K562 (cell line): ENCODE measurements at regions not wholly inside any gene's neighbourhood (a gene's known extent, or its start where the extent isn't known, plus 50 kb on each side); places are given as distances from the start of the nearest gene placed in this dataset.

Experiments used
- BCOR ChIP-seq: fragments of 450-650 bp; IDR thresholded peaks from 2 replicates; pipeline ENCODE4 v1.6.1; 2016
- BDP1 ChIP-seq: IDR thresholded peaks from 3 replicates; pipeline ENCODE4 v1.6.1; 2011; ENCODE audit not compliant: insufficient read length, insufficient read depth
- C11orf30 ChIP-seq: fragments of 450-650 bp; IDR thresholded peaks from 2 replicates; pipeline ENCODE4 v1.6.1; 2016; ENCODE audit warnings: low read depth, mild to moderate bottlenecking
- CBX1 ChIP-seq: sonication (generic); IDR thresholded peaks from 2 replicates; pipeline ENCODE4 v1.6.1; 2016; ENCODE audit warnings: antibody characterized with exemption, low read depth, mild to moderate bottlenecking
- DPF2 ChIP-seq: fragments of 450-650 bp; IDR thresholded peaks from 2 replicates; pipeline ENCODE4 v1.6.1; 2016
- E2F3 ChIP-seq: fragments of 250-450 bp; sonication (Bioruptor Pico); IDR thresholded peaks from 2 replicates; pipeline ENCODE4 v1.4.0; 2020; ENCODE audit warnings: mild to moderate bottlenecking
- MAFK ChIP-seq: IDR thresholded peaks from 2 replicates; pipeline ENCODE4 v1.6.1; 2011; ENCODE audit warnings: low read length, improper control_type of control experiment
- MTA3 ChIP-seq: fragments of 450-650 bp; formaldehyde crosslinking; IDR thresholded peaks from 2 replicates; pipeline ENCODE4 v1.6.1; 2017; ENCODE audit warnings: mild to moderate bottlenecking, borderline replicate concordance
- SMAD1 ChIP-seq: fragments of 150-350 bp; IDR thresholded peaks from 2 replicates; pipeline ENCODE4 v1.6.1; 2014; ENCODE audit warnings: low read length, low read depth; ENCODE audit not compliant: partially characterized antibody
- ZBTB1 ChIP-seq: sonication (generic); formaldehyde crosslinking; IDR thresholded peaks from 2 replicates; pipeline ENCODE4 v1.8.1; 2023; ENCODE audit warnings: missing genetic modification reagents, low read depth, mild to moderate bottlenecking, borderline replicate concordance
- TF ChIP-seq, protein P1 (sequence below), 2 experiments: fragments of 450-650 bp in 1 of 2; sonication (generic) in 1 of 2; formaldehyde crosslinking in 1 of 2; IDR thresholded peaks; 2 replicates each; pipeline versions ENCODE4 v1.7.1 to v1.9.0; 2016 to 2022; ENCODE audit warnings: inconsistent platforms in 1 of 2, mild to moderate bottlenecking in 1 of 2, missing genetic modification reagents in 1 of 2
- TF ChIP-seq, protein P2 (sequence below), 2 experiments: IDR thresholded peaks; 2 replicates each; pipeline ENCODE4 v1.6.1; 2012; ENCODE audit warnings: improper control_type of control experiment in 2 of 2, low read depth in 2 of 2, low read length in 2 of 2, borderline replicate concordance in 1 of 2
- TF ChIP-seq, protein P3 (sequence below): fragments of 250-450 bp; sonication (Bioruptor Pico); IDR thresholded peaks from 2 replicates; pipeline ENCODE4 v1.5.0; 2022; ENCODE audit warnings: mild to moderate bottlenecking

DNA sequence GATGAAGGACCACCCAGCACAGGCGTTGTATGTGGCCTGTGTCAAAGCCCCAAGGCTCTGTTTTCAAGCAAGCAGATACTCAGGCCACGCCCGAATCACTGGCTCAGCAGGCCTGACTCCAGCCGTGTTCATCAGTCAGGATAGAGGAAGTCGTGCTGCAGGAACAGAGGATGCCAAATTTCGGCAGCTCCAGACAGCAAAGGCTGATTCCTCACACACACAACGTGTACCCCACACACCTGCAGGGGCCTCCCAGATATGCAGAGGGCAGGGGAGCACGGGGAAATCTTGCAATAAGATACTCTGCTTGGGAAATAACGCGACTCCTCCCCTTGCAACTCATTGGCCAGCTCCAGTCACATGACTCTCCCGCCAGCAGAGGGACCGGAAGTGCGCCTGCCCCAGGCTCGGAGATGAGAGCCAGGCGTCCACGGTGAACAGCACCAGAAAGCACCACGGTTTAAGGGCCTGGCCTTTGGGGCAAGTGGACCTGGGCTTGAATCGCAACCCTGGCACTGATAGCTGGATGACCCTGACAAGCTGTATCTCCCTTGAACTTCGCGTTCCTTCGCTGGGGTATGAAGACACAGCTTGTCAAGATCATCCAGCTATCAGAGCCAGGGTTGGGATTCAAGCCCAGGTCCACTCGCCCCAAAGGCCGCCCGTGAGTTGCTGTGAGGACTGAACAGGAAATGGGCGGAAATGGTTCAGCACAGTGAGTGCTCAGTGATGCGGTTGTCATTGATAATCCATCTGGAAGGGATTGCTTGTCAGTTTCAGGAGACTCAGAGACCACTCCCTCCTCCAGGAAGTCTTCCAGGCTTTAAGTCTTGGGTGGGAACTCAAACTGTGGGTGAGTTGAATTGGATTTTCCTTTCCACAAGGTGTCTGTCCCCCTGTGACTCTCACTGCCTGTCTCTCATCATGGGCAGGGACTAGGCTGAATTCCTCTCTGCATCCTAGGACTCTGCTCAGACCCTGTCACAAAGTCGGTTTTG lies 88.5 kb downstream of the MYEOV start (continued):
- TF ChIP-seq, protein P1, sequence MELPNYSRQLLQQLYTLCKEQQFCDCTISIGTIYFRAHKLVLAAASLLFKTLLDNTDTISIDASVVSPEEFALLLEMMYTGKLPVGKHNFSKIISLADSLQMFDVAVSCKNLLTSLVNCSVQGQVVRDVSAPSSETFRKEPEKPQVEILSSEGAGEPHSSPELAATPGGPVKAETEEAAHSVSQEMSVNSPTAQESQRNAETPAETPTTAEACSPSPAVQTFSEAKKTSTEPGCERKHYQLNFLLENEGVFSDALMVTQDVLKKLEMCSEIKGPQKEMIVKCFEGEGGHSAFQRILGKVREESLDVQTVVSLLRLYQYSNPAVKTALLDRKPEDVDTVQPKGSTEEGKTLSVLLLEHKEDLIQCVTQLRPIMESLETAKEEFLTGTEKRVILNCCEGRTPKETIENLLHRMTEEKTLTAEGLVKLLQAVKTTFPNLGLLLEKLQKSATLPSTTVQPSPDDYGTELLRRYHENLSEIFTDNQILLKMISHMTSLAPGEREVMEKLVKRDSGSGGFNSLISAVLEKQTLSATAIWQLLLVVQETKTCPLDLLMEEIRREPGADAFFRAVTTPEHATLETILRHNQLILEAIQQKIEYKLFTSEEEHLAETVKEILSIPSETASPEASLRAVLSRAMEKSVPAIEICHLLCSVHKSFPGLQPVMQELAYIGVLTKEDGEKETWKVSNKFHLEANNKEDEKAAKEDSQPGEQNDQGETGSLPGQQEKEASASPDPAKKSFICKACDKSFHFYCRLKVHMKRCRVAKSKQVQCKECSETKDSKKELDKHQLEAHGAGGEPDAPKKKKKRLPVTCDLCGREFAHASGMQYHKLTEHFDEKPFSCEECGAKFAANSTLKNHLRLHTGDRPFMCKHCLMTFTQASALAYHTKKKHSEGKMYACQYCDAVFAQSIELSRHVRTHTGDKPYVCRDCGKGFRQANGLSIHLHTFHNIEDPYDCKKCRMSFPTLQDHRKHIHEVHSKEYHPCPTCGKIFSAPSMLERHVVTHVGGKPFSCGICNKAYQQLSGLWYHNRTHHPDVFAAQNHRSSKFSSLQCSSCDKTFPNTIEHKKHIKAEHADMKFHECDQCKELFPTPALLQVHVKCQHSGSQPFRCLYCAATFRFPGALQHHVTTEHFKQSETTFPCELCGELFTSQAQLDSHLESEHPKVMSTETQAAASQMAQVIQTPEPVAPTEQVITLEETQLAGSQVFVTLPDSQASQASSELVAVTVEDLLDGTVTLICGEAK (IDR thresholded peaks at IDR 0.05), result peak; percentile 65; the same call in 1 of the 2 replicates
- TF ChIP-seq, protein P1 (CRISPR knock-in tag; IDR thresholded peaks at IDR 0.05), result no peak
- TF ChIP-seq BCOR (peak; percentile 97), SMAD1 (peak; percentile 67), C11orf30 (peak; percentile 90), BDP1 (no peak), DPF2 (peak; percentile 33; the same call in 1 of the 2 replicates), E2F3 (no peak), ZBTB1 (CRISPR knock-in tag) (no peak), MAFK (peak; percentile 72), CBX1 (peak; percentile 54; the same call in 1 of the 2 replicates), MTA3 (no peak; the same call in 1 of the 2 replicates)
- TF ChIP-seq, protein P2, sequence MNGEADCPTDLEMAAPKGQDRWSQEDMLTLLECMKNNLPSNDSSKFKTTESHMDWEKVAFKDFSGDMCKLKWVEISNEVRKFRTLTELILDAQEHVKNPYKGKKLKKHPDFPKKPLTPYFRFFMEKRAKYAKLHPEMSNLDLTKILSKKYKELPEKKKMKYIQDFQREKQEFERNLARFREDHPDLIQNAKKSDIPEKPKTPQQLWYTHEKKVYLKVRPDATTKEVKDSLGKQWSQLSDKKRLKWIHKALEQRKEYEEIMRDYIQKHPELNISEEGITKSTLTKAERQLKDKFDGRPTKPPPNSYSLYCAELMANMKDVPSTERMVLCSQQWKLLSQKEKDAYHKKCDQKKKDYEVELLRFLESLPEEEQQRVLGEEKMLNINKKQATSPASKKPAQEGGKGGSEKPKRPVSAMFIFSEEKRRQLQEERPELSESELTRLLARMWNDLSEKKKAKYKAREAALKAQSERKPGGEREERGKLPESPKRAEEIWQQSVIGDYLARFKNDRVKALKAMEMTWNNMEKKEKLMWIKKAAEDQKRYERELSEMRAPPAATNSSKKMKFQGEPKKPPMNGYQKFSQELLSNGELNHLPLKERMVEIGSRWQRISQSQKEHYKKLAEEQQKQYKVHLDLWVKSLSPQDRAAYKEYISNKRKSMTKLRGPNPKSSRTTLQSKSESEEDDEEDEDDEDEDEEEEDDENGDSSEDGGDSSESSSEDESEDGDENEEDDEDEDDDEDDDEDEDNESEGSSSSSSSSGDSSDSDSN (IDR thresholded peaks at IDR 0.05; ENCODE audit: borderline replicate concordance in 1 of 2, low read depth in 2 of 2, low read length in 2 of 2), result 0 out of 4 replicates have a peak, but pooled peaks of 1 of the 2 experiments have one; percentile 30
- TF ChIP-seq, protein P3, sequence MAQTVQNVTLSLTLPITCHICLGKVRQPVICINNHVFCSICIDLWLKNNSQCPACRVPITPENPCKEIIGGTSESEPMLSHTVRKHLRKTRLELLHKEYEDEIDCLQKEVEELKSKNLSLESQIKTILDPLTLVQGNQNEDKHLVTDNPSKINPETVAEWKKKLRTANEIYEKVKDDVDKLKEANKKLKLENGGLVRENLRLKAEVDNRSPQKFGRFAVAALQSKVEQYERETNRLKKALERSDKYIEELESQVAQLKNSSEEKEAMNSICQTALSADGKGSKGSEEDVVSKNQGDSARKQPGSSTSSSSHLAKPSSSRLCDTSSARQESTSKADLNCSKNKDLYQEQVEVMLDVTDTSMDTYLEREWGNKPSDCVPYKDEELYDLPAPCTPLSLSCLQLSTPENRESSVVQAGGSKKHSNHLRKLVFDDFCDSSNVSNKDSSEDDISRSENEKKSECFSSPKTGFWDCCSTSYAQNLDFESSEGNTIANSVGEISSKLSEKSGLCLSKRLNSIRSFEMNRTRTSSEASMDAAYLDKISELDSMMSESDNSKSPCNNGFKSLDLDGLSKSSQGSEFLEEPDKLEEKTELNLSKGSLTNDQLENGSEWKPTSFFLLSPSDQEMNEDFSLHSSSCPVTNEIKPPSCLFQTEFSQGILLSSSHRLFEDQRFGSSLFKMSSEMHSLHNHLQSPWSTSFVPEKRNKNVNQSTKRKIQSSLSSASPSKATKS, result no peak
